Tibial nerve (tissue), 3 donors: ENCODE measurements at regions not wholly inside any gene's neighbourhood (a gene's known extent, or its start where the extent isn't known, plus 50 kb on each side); places are given as distances from the start of the nearest gene placed in this dataset.

Experiments
- CTCF ChIP-seq, 5 experiments: fragments of 200-600 bp in 3 of 5; fragments of 450-650 bp in 2 of 5; sonication (generic) in 3 of 5; IDR thresholded peaks; one replicate each; pipeline ENCODE4 v1.5.1; 2016 to 2019; ENCODE audit warnings: antibody characterized with exemption in 5 of 5, mild to moderate bottlenecking in 3 of 5, moderate library complexity in 2 of 5
- POLR2A ChIP-seq, 2 donors: fragments of 450-650 bp; IDR thresholded peaks; one replicate each; pipeline ENCODE4 v1.6.1; 2017; ENCODE audit warnings: antibody characterized with exemption in 2 of 2, mild to moderate bottlenecking in 2 of 2, moderate library complexity in 2 of 2

GRCh38 chrX:16368696-16369095 lies 201.4 kb downstream of the MAGEB17 start:
- TF ChIP-seq CTCF (IDR thresholded peaks at IDR 0.05): no peak
- no peak for TF ChIP-seq POLR2A (IDR thresholded peaks at IDR 0.05)
